ENCODE measurements at regions not wholly inside any gene's neighbourhood (a gene's known extent, or its start where the extent isn't known, plus 50 kb on each side); places are given as distances from the start of the nearest gene placed in this dataset.

DNA sequence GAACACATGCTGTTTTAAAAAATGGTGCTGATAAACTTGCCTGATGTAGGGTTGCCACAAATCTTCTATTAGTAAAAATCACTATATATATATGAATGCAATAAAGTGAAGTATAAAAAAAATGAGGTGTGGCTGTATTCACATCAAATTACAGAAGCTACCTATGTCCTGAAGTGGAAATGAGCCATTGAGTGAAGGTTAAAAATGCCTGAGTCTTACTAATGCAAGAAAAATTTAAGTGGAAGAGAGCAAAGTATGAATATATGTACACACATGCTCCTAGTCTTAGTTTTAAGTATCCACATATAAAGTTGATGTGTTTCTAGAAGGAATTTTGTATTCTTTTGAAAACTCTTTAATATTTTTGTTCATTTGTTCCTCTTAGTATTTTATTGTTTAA lies 808.3 kb upstream of the MAN1A1 start:
- TF ChIP-seq, protein P1, sequence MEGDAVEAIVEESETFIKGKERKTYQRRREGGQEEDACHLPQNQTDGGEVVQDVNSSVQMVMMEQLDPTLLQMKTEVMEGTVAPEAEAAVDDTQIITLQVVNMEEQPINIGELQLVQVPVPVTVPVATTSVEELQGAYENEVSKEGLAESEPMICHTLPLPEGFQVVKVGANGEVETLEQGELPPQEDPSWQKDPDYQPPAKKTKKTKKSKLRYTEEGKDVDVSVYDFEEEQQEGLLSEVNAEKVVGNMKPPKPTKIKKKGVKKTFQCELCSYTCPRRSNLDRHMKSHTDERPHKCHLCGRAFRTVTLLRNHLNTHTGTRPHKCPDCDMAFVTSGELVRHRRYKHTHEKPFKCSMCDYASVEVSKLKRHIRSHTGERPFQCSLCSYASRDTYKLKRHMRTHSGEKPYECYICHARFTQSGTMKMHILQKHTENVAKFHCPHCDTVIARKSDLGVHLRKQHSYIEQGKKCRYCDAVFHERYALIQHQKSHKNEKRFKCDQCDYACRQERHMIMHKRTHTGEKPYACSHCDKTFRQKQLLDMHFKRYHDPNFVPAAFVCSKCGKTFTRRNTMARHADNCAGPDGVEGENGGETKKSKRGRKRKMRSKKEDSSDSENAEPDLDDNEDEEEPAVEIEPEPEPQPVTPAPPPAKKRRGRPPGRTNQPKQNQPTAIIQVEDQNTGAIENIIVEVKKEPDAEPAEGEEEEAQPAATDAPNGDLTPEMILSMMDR (conservative IDR thresholded peaks at IDR 0.05; ENCODE audit: low read length) = no peak
- no peak for TF ChIP-seq EZH2phosphoT487 (IDR thresholded peaks at IDR 0.05; ENCODE audit: borderline replicate concordance, low read depth, low read length)
